ENCODE measurements at regions not wholly inside any gene's neighbourhood (a gene's known extent, or its start where the extent isn't known, plus 50 kb on each side); places are given as distances from the start of the nearest gene placed in this dataset.
A peak's percentile ranks its signal among the peaks of the same experiment; 100 is the strongest.

GRCh38 chr13:84912720-84913119, 886.5 kb downstream of the SLITRK6 start:
- no peaks in the 10 kb centered on the region for H3K36me3 ChIP-seq
- no peak for DNase-seq
- no peak for TF ChIP-seq CTCF (IDR thresholded peaks at IDR 0.05)
- no peak for TF ChIP-seq POLR2A (IDR thresholded peaks at IDR 0.05)
- H3K9me3 ChIP-seq, result no peaks in the 10 kb centered on the region
- no peak overlapping the region for H3K27ac ChIP-seq
- H3K4me1 ChIP-seq, result no peaks in the 10 kb centered on the region
- intact Hi-C loops (cut with DNase I), result no loop called here
- H3K27me3 ChIP-seq, result no peaks in the 10 kb centered on the region
- WGBS, 2 donors, result 82 to 93% methylated on average over 2 of the region's 2 CpGs
- no peak overlapping the region for H3K4me3 ChIP-seq (replicated peaks in 1 of 3)

- no peak for DNase-seq
- TF ChIP-seq POLR2A (IDR thresholded peaks at IDR 0.05) (no peak), CTCF (IDR thresholded peaks at IDR 0.05) (no peak)
Observed at GRCh38 chr13:84910423-84910822, 888.8 kb downstream of the SLITRK6 start.

GRCh38 chr13:84903391-84903790, 895.8 kb downstream of the SLITRK6 start:
- H3K4me3 ChIP-seq (replicated peaks in 1 of 3), result no peak overlapping the region
- H3K9me3 ChIP-seq, result no peaks in the 10 kb centered on the region
- no peaks in the 10 kb centered on the region for H3K4me1 ChIP-seq
- WGBS, 2 donors, result 55 to 62% methylated on average over 4 of the region's 4 CpGs
- TF ChIP-seq POLR2A (IDR thresholded peaks at IDR 0.05) (no peak), CTCF (IDR thresholded peaks at IDR 0.05) (no peak)
- intact Hi-C loops (cut with DNase I), result no loop called here
- no peak for DNase-seq
- no peaks in the 10 kb centered on the region for H3K27me3 ChIP-seq
- no peak overlapping the region for H3K27ac ChIP-seq
- no peaks in the 10 kb centered on the region for H3K36me3 ChIP-seq

More at GRCh38 chr13:84910423-84910822, 888.8 kb downstream of the SLITRK6 start:
- no peaks in the 10 kb centered on the region for H3K27me3 ChIP-seq
- no peak overlapping the region for H3K4me3 ChIP-seq (replicated peaks in 1 of 3)
- no peaks in the 10 kb centered on the region for H3K9me3 ChIP-seq
- WGBS, 2 donors, result 77 to 82% methylated on average over 2 of the region's 2 CpGs
- no peak overlapping the region for H3K27ac ChIP-seq
- no peaks in the 10 kb centered on the region for H3K36me3 ChIP-seq
- intact Hi-C loops (cut with DNase I), result no loop called here
- no peaks in the 10 kb centered on the region for H3K4me1 ChIP-seq

GRCh38 chr13:84902243-84902642, 897.0 kb downstream of the SLITRK6 start:
- H3K4me1 ChIP-seq, result no peaks in the 10 kb centered on the region
- H3K4me3 ChIP-seq (replicated peaks in 1 of 3), result no peak overlapping the region
- 28 to 43% methylated on average over 1 of the region's 1 CpG for WGBS, 2 donors
- no peak overlapping the region for H3K27ac ChIP-seq
- intact Hi-C loops (cut with DNase I), result no loop called here
- H3K27me3 ChIP-seq, result no peaks in the 10 kb centered on the region
- no peak for TF ChIP-seq POLR2A (IDR thresholded peaks at IDR 0.05)
- TF ChIP-seq CTCF (IDR thresholded peaks at IDR 0.05), result no peak
- H3K9me3 ChIP-seq, result no peaks in the 10 kb centered on the region
- DNase-seq, result no peak
- H3K36me3 ChIP-seq, result no peaks in the 10 kb centered on the region

- intact Hi-C loops (cut with DNase I), result loop anchor here (5.0 kb wide), 1 partner anchor 911 kb away; no protein-coding TSS in a partner anchor
- Histone ChIP-seq H3K27ac (no peak overlapping the region), H3K4me1 (no peaks in the 10 kb centered on the region), H3K36me3 (no peaks in the 10 kb centered on the region), H3K9me3 (no peaks in the 10 kb centered on the region), H3K4me3 (replicated peaks in 1 of 3) (no peak overlapping the region), H3K27me3 (no peaks in the 10 kb centered on the region)
- peak in 1 of 2 donors; percentile 39 for DNase-seq
- peak; percentile 40 to 68 (median 54) for TF ChIP-seq CTCF (IDR thresholded peaks at IDR 0.05)
- no peak for TF ChIP-seq POLR2A (IDR thresholded peaks at IDR 0.05)
- 13 to 15% methylated on average over 9 of the region's 9 CpGs for WGBS, 2 donors
Observed at GRCh38 chr13:84896128-84896527, 903.1 kb downstream of the SLITRK6 start.
